ENCODE measurements at regions not wholly inside any gene's neighbourhood (a gene's known extent, or its start where the extent isn't known, plus 50 kb on each side); places are given as distances from the start of the nearest gene placed in this dataset.
"Not testable (repeated sequence)": the region's sequence is repeated elsewhere in the genome, so short reads cannot be mapped to it uniquely, and the experiment has no call there.

DNA sequence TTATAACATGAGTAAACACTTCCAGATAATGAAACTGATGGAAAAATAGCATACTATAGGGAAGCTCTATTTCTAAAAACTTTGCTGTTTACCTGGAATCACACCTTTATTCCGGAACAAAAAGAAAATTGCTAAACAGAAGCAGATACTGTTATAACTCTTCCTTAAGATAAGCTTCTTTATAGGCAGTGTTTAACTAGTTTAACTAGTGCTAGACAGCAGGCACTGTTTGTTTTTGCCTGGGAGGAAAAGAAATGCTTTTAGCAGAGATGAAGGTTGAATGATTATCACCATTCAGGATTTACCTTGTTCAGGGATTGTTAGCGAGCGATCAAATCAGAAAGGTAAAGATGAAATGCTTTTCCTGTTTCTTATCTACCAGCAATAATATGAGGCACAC, 54.7 kb upstream of the PDPR start:
- TF ChIP-seq TARDBP (IDR thresholded peaks at IDR 0.05); FOXA1 (IDR thresholded peaks at IDR 0.05); SP1 (IDR thresholded peaks at IDR 0.05); PKNOX1 (IDR thresholded peaks at IDR 0.05); SUZ12 (IDR thresholded peaks at IDR 0.05); ARNT (IDR thresholded peaks at IDR 0.05); L3MBTL2 (conservative IDR thresholded peaks at IDR 0.05); ELF4 (IDR thresholded peaks at IDR 0.05); FOXK2 (IDR thresholded peaks at IDR 0.05); BHLHE40 (IDR thresholded peaks at IDR 0.05; ENCODE audit: borderline replicate concordance); HDGF (IDR thresholded peaks at IDR 0.05; ENCODE audit: borderline replicate concordance): not testable (repeated sequence)

Measured in HEK293T (cell line).